ENCODE measurements at regions not wholly inside any gene's neighbourhood (a gene's known extent, or its start where the extent isn't known, plus 50 kb on each side); places are given as distances from the start of the nearest gene placed in this dataset.

DNA sequence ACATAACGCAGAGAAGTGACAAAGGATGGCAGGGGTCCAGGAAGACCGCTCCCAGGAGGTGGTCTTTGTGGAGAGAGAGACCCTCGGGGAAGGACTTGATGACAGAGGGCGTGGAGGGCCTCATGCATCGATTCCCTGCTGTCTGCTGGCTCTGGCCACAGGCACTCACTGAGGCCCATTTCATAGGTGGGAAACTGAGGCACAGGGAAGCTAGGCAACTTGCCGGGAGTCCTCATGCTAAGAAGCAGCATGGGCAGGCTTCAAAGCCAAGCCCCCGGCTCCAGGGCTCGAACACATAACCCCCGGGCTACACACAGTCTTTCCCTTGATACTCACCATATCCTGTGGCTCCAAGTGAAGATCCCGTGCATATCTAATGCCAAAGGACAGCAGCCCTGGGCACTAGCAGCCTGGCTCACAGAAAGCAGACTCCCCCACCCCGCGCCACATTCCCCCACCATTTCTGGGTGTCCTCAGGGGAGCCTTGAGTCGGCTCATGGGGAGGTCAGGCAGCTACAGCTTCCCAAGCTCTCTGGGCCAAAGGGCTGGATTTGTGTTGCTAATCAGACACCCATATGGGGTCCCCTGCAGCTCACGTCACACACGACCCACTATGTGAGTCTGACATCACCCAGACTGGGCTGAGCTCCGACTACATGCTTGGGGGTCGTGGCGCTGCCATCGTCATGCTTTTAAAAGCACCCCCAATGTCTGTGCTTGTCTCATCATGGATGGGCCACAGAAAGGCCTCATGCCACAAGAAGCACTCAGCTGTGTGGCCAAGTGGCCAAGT is 130.9 kb upstream of the PMEPA1 start:
- no peak overlapping the region for H3K4me3 ChIP-seq
- no peaks in the 10 kb centered on the region for H3K9me3 ChIP-seq
- intact Hi-C loops (cut with DNase I; ENCODE audit: low total_unique reads) = no loop called here
- no peaks in the 10 kb centered on the region for H3K4me1 ChIP-seq
- no peaks in the 10 kb centered on the region for H3K27me3 ChIP-seq
- TF ChIP-seq, protein P1, sequence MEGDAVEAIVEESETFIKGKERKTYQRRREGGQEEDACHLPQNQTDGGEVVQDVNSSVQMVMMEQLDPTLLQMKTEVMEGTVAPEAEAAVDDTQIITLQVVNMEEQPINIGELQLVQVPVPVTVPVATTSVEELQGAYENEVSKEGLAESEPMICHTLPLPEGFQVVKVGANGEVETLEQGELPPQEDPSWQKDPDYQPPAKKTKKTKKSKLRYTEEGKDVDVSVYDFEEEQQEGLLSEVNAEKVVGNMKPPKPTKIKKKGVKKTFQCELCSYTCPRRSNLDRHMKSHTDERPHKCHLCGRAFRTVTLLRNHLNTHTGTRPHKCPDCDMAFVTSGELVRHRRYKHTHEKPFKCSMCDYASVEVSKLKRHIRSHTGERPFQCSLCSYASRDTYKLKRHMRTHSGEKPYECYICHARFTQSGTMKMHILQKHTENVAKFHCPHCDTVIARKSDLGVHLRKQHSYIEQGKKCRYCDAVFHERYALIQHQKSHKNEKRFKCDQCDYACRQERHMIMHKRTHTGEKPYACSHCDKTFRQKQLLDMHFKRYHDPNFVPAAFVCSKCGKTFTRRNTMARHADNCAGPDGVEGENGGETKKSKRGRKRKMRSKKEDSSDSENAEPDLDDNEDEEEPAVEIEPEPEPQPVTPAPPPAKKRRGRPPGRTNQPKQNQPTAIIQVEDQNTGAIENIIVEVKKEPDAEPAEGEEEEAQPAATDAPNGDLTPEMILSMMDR (IDR thresholded peaks at IDR 0.05) = no peak
- no peak for TF ChIP-seq POLR2A (IDR thresholded peaks at IDR 0.05)
- H3K36me3 ChIP-seq = no peaks in the 10 kb centered on the region
- DNase-seq = no peak
- H3K27ac ChIP-seq = no peak overlapping the region

DNA sequence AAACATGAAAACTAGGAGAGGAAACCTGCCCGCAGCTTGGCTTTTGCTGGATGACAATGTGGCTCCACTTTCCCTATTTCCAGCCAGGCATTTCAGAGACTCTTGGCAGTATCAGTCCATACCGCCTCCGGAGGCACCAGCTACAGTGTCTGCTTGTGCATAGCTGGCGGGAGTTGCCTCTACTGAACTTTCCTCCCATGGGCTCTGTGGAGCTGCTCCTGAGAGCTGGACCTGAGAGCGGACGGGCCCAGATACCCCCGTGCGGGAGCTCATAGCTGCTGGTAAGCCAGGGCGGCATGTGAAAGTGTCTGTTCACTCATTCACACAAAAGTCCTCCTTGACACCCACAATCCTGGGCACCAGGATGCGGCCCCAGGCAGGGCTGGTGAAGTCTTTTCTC is 130.3 kb upstream of the PMEPA1 start:
- H3K36me3 ChIP-seq = no peaks in the 10 kb centered on the region
- no peaks in the 10 kb centered on the region for H3K27me3 ChIP-seq
- no peak for DNase-seq
- H3K4me1 ChIP-seq = no peaks in the 10 kb centered on the region
- intact Hi-C loops (cut with DNase I; ENCODE audit: low total_unique reads) = no loop called here
- H3K4me3 ChIP-seq = no peak overlapping the region
- TF ChIP-seq, protein P1 (IDR thresholded peaks at IDR 0.05) = no peak
- no peak for TF ChIP-seq POLR2A (IDR thresholded peaks at IDR 0.05)
- no peak overlapping the region for H3K27ac ChIP-seq
- H3K9me3 ChIP-seq = no peaks in the 10 kb centered on the region

DNA sequence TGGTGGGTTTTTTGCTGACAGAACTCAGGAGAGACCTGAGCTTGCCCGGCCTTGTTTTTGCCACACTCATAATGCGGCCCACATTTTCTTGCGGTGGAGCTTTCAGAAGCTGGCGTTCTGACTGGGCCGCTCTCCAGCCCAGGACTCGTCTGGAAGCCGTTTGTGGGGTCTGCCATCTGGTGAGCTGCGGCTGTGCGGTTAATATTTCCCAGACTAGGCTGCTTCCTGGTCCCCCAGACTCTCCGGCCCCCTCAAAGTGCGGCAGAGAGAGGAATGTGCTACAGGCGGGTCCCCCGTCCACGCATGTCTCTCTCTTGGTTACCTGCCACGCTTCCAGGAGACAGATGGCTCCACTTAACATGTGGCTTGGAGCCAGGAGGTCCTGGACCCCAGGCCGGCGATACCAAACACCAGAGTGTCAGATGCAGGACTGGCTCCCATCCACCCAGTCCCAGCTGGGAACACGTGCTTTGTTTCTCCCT is 128.9 kb upstream of the PMEPA1 start:
- TF ChIP-seq POLR2A (IDR thresholded peaks at IDR 0.05) = no peak
- TF ChIP-seq, protein P1 (IDR thresholded peaks at IDR 0.05) = no peak
- intact Hi-C loops (cut with DNase I; ENCODE audit: low total_unique reads) = no loop called here
- no peak for DNase-seq

DNA sequence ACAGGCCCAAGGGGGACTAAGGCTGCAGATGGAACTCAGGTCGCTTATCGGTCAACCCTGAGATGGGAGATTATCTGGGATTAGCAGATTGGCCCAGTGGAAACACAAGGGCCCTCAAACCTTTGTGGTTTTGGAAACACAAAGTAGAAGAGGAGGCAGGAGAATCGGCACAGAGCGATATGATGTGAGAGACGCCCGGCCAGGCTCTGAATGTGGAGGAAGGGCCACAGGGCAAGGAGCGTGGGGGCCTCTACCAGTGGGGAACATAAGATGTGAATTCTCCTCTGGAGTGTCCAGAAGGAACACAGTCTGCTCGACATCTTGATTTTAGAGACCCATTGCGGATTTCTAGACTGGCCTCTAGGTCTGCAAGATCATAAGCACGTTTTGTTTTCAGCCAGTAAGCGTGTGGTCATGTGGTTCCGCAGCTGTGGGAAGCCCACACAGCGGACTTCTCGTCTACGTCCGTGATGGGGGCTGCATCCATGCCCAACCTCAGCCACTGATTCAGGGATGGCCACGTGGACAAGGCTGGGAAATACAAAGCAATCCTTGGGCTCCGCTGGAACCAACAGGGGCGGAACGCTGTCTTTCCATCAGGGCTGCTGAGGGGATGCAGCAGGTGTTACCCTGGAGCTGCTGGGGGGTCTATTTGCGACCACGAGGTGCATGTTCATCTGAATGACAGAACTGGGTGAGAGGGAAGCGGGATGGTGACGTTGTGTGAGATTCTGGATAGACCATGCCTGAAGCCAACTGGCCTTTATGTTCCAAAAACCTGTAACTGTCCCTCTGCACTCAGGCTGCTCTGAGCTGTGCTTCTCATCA is 127.6 kb upstream of the PMEPA1 start:
- no peak overlapping the region for H3K27ac ChIP-seq
- no peaks in the 10 kb centered on the region for H3K4me1 ChIP-seq
- intact Hi-C loops (cut with DNase I; ENCODE audit: low total_unique reads) = no loop called here
- TF ChIP-seq, protein P1 (IDR thresholded peaks at IDR 0.05) = no peak
- TF ChIP-seq POLR2A (IDR thresholded peaks at IDR 0.05) = no peak
- H3K36me3 ChIP-seq = no peaks in the 10 kb centered on the region
- DNase-seq = no peak
- no peaks in the 10 kb centered on the region for H3K27me3 ChIP-seq
- no peaks in the 10 kb centered on the region for H3K9me3 ChIP-seq
- H3K4me3 ChIP-seq = no peak overlapping the region

More for the DNA sequence above, 128.9 kb upstream of the PMEPA1 start:
- no peak overlapping the region for H3K27ac ChIP-seq
- H3K4me3 ChIP-seq = no peak overlapping the region
- no peaks in the 10 kb centered on the region for H3K27me3 ChIP-seq
- no peaks in the 10 kb centered on the region for H3K36me3 ChIP-seq
- H3K4me1 ChIP-seq = no peaks in the 10 kb centered on the region
- H3K9me3 ChIP-seq = no peaks in the 10 kb centered on the region

All from uterus (tissue), 3 donors.